HG03432 (cell line): ENCODE measurements at regions not wholly inside any gene's neighbourhood (a gene's known extent, or its start where the extent isn't known, plus 50 kb on each side); places are given as distances from the start of the nearest gene placed in this dataset.
"Not testable (repeated sequence)": the region's sequence is repeated elsewhere in the genome, so short reads cannot be mapped to it uniquely, and the experiment has no call there.

Experiments
- ATAC-seq: cut with Tn5 transposase; IDR thresholded peaks from one replicate; pipeline ENCODE4 v1.9.1; 2021; ENCODE audit warnings: mild to moderate bottlenecking, moderate library complexity; ENCODE audit not compliant: unreplicated experiment

- no peak for ATAC-seq
These were observed 970.9 kb upstream of the NUDT12 start for GRCh38 chr5:104533498-104533897.

GRCh38 chr5:104526866-104527265 is 964.3 kb upstream of the NUDT12 start:
- no peak for ATAC-seq

- ATAC-seq, result no peak
These were observed 951.1 kb upstream of the NUDT12 start for GRCh38 chr5:104513640-104514072.

GRCh38 chr5:104513121-104513602 is 950.6 kb upstream of the NUDT12 start:
- ATAC-seq, result no peak

- no peak for ATAC-seq
These were observed 949.7 kb upstream of the NUDT12 start for GRCh38 chr5:104512063-104512825.

GRCh38 chr5:104498281-104498680 is 935.7 kb upstream of the NUDT12 start:
- no peak for ATAC-seq

- no peak for ATAC-seq
These were observed 931.5 kb upstream of the NUDT12 start for GRCh38 chr5:104494083-104494482.

GRCh38 chr5:104472811-104473210 is 910.2 kb upstream of the NUDT12 start:
- no peak for ATAC-seq

- no peak for ATAC-seq
These were observed 893.5 kb upstream of the NUDT12 start for GRCh38 chr5:104456122-104456521.

- ATAC-seq, result no peak
These were observed 890.0 kb upstream of the NUDT12 start for GRCh38 chr5:104452550-104452949.

- ATAC-seq, result not testable (repeated sequence)
These were observed 889.3 kb upstream of the NUDT12 start for GRCh38 chr5:104451911-104452310.

GRCh38 chr5:104444656-104445055 is 882.1 kb upstream of the NUDT12 start:
- ATAC-seq, result no peak

GRCh38 chr5:104443706-104444105 is 881.1 kb upstream of the NUDT12 start:
- ATAC-seq, result no peak

- no peak for ATAC-seq
These were observed 869.4 kb upstream of the NUDT12 start for GRCh38 chr5:104431981-104432380.

GRCh38 chr5:104431002-104431620 is 868.5 kb upstream of the NUDT12 start:
- ATAC-seq, result no peak

- ATAC-seq, result no peak
These were observed 867.3 kb upstream of the NUDT12 start for GRCh38 chr5:104429911-104430310.

- no peak for ATAC-seq
These were observed 858.8 kb upstream of the NUDT12 start for GRCh38 chr5:104421431-104421830.

- ATAC-seq, result no peak
These were observed 855.5 kb upstream of the NUDT12 start for GRCh38 chr5:104418056-104418455.

- ATAC-seq, result peak; percentile 97
These were observed 850.2 kb upstream of the NUDT12 start for GRCh38 chr5:104412649-104413240.

GRCh38 chr5:104400941-104401340 is 838.4 kb upstream of the NUDT12 start:
- ATAC-seq, result no peak

- ATAC-seq, result no peak
These were observed 823.3 kb upstream of the NUDT12 start for GRCh38 chr5:104385906-104386305.

- ATAC-seq, result no peak
These were observed 812.8 kb upstream of the NUDT12 start for GRCh38 chr5:104375345-104375744.
